ENCODE measurements at regions not wholly inside any gene's neighbourhood (a gene's known extent, or its start where the extent isn't known, plus 50 kb on each side); places are given as distances from the start of the nearest gene placed in this dataset.

- TF ChIP-seq RAD51 (IDR thresholded peaks at IDR 0.05; ENCODE audit: borderline replicate concordance) = no peak
- H3K4me2 ChIP-seq (ENCODE audit: low read depth, low read length) = no peak overlapping the region
- H3K9ac ChIP-seq (ENCODE audit: insufficient read depth, low read depth, low read length) = no peak overlapping the region
- no peaks in the 10 kb centered on the region for H3K27me3 ChIP-seq (ENCODE audit: control insufficient read depth in 1 of 2, insufficient read depth in 2 of 2, low read length in 2 of 2)
- in situ Hi-C loops (cut with HindIII; ENCODE audit: extremely low pct_ligation_motif_present, low pct_unique_long_range_greater_than_20kb) (no loop called here), intact Hi-C loops (cut with micrococcal nuclease; ENCODE audit: unreplicated experiment) (loop anchor here (5.0 kb wide), 1 partner anchor 144 kb away; no protein-coding TSS in a partner anchor)
- FAIRE-seq = no peak
- H2AFZ ChIP-seq (ENCODE audit: low read length) = no peak overlapping the region
- POLR2A ChIA-PET = no interaction called here
- no peaks in the 10 kb centered on the region for H3K9me3 ChIP-seq (ENCODE audit: low read length)
- H3K4me1 ChIP-seq (ENCODE audit: insufficient read depth, low read length) = peaks cover 47% of the 10 kb centered on the region
- ATAC-seq = no peak
- no peak overlapping the region for H3K4me3 ChIP-seq (replicated peaks in 1 of 3; ENCODE audit: insufficient read depth in 1 of 3, low read depth in 2 of 3, low read length in 3 of 3)
- no peaks in the 10 kb centered on the region for H4K20me1 ChIP-seq (ENCODE audit: insufficient read depth, low read length)
- H3K79me2 ChIP-seq (ENCODE audit: insufficient read depth, low read length) = no peaks in the 10 kb centered on the region
- 75% methylated on average over 4 of the region's 4 CpGs for WGBS (ENCODE audit: low lambda C conversion rate)
- no peak for DNase-seq (ENCODE audit: low spot score)
- H3K27ac ChIP-seq (ENCODE audit: extremely low read length, insufficient read depth, low read length) = no peak overlapping the region
- no peaks in the 10 kb centered on the region for H3K36me3 ChIP-seq (replicated peaks in 1 of 2; ENCODE audit: control insufficient read depth in 1 of 2, insufficient read depth in 2 of 2, low read length in 2 of 2)
- no TSS peak for BruUV-seq (replicated peaks)
- CTCF ChIA-PET (ENCODE audit: low intra/inter-chr PET ratio, low total read pairs) = no interaction called here
These were observed 88.5 kb upstream of the VAV3 start for GRCh38 chr1:108053270-108054013.

GRCh38 chr1:108051631-108052377, 86.8 kb upstream of the VAV3 start:
- intact Hi-C loops (cut with micrococcal nuclease; ENCODE audit: unreplicated experiment) (loop anchor here (5.0 kb wide), 1 partner anchor 145 kb away; no protein-coding TSS in a partner anchor), in situ Hi-C loops (cut with HindIII; ENCODE audit: extremely low pct_ligation_motif_present, low pct_unique_long_range_greater_than_20kb) (no loop called here)
- no TSS peak for BruUV-seq (replicated peaks)
- WGBS (ENCODE audit: low lambda C conversion rate) = 42% methylated on average over 8 of the region's 8 CpGs
- peaks cover 39% of the 10 kb centered on the region for H3K4me1 ChIP-seq (ENCODE audit: insufficient read depth, low read length)
- no peak overlapping the region for H3K9ac ChIP-seq (ENCODE audit: insufficient read depth, low read depth, low read length)
- H3K4me3 ChIP-seq (replicated peaks in 1 of 3; ENCODE audit: insufficient read depth in 1 of 3, low read depth in 2 of 3, low read length in 3 of 3) = 0 out of 6 replicates have a peak overlapping the region, but pooled peaks of 2 of the 3 experiments have one; percentile 2 to 12
- no peaks in the 10 kb centered on the region for H3K36me3 ChIP-seq (replicated peaks in 1 of 2; ENCODE audit: control insufficient read depth in 1 of 2, insufficient read depth in 2 of 2, low read length in 2 of 2)
- H3K4me2 ChIP-seq (ENCODE audit: low read depth, low read length) = peak overlapping the region; percentile 62
- no peaks in the 10 kb centered on the region for H3K79me2 ChIP-seq (ENCODE audit: insufficient read depth, low read length)
- DNase-seq (ENCODE audit: low spot score) = peak; percentile 88
- H4K20me1 ChIP-seq (ENCODE audit: insufficient read depth, low read length) = no peaks in the 10 kb centered on the region
- H3K27me3 ChIP-seq (ENCODE audit: control insufficient read depth in 1 of 2, insufficient read depth in 2 of 2, low read length in 2 of 2) = peaks cover 0 to 3% of the 10 kb centered on the region in 2 experiments; a peak in 2 of 5 replicates
- no peak overlapping the region for H2AFZ ChIP-seq (ENCODE audit: low read length)
- peak; percentile 93 for FAIRE-seq
- POLR2A ChIA-PET = interaction anchor here (1.3 kb wide), 1 partner anchor 17 kb away, joined by 3 read pairs; no protein-coding TSS in a partner anchor
- CTCF ChIA-PET (ENCODE audit: low intra/inter-chr PET ratio, low total read pairs) = no interaction called here
- ATAC-seq = peak; percentile 96
- peak overlapping the region; percentile 37 for H3K27ac ChIP-seq (ENCODE audit: extremely low read length, insufficient read depth, low read length)
- no peaks in the 10 kb centered on the region for H3K9me3 ChIP-seq (ENCODE audit: low read length)
- TF ChIP-seq MYNN (CRISPR knock-in tag; IDR thresholded peaks at IDR 0.05; ENCODE audit: low read depth) (no peak), MAZ (IDR thresholded peaks at IDR 0.05; ENCODE audit: borderline replicate concordance, low read depth, low read length) (no peak), MAZ (CRISPR knock-in tag; IDR thresholded peaks at IDR 0.05; ENCODE audit: low read depth) (no peak), TBX2 (CRISPR knock-in tag; IDR thresholded peaks at IDR 0.05; ENCODE audit: borderline replicate concordance) (peak; percentile 77), KDM5A (IDR thresholded peaks at IDR 0.05; ENCODE audit: borderline replicate concordance, low read length) (no peak), MXD1 (CRISPR knock-in tag; IDR thresholded peaks at IDR 0.05) (no peak), HNF1A (IDR thresholded peaks at IDR 0.05; ENCODE audit: low read depth) (peak; percentile 88), HNF1A (CRISPR knock-in tag; IDR thresholded peaks at IDR 0.05; ENCODE audit: borderline replicate concordance) (peak; percentile 91; the same call in 1 of the 2 replicates)

All from HepG2 (cell line).